DOHH2 (cell line): ENCODE measurements at regions not wholly inside any gene's neighbourhood (a gene's known extent, or its start where the extent isn't known, plus 50 kb on each side); places are given as distances from the start of the nearest gene placed in this dataset.

ENCODE experiments used
- H3F3A ChIP-seq: fragments of 200-600 bp; sonication (generic), shearing (Covaris generic); 2 replicates; pipeline ENCODE4 v1.6.0; 2016; ENCODE audit warnings: antibody characterized with exemption, mild to moderate bottlenecking; ENCODE audit not compliant: control insufficient read depth, insufficient read depth
- H3K27ac ChIP-seq: fragments of 200-600 bp; sonication (generic); 2 replicates; pipeline ENCODE4 v1.5.1; 2014; ENCODE audit warnings: low read depth, mild to moderate bottlenecking, low read length, moderate library complexity
- H3K27me3 ChIP-seq: fragments of 200-600 bp; sonication (generic); 2 replicates; pipeline ENCODE4 v1.6.1; 2014; ENCODE audit warnings: mild to moderate bottlenecking, low read length, mixed read lengths; ENCODE audit not compliant: control insufficient read depth
- H3K36me3 ChIP-seq: fragments of 200-600 bp; sonication (generic); 2 replicates; pipeline ENCODE4 v1.6.1; 2014; ENCODE audit warnings: mild to moderate bottlenecking, low read length, moderate library complexity, mixed read lengths; ENCODE audit not compliant: control insufficient read depth
- H3K4me1 ChIP-seq: fragments of 200-600 bp; sonication (generic); 2 replicates; pipeline ENCODE4 v1.6.1; 2014; ENCODE audit warnings: mild to moderate bottlenecking, low read length, mixed read lengths; ENCODE audit not compliant: control insufficient read depth
- H3K4me2 ChIP-seq: fragments of 200-600 bp; sonication (generic); 2 replicates; pipeline ENCODE4 v1.6.0; 2014; ENCODE audit warnings: mild to moderate bottlenecking, low read length, moderate library complexity
- H3K4me3 ChIP-seq: fragments of 200-600 bp; sonication (generic); 2 replicates; pipeline ENCODE4 v1.5.1; 2014; ENCODE audit warnings: mild to moderate bottlenecking, low read length, mixed read lengths
- H3K79me2 ChIP-seq: fragments of 200-600 bp; sonication (generic); 2 replicates; pipeline ENCODE4 v1.6.1; 2014; ENCODE audit warnings: mild to moderate bottlenecking, low read length, mixed read lengths; ENCODE audit not compliant: control insufficient read depth
- H3K9me2 ChIP-seq: fragments of 200-600 bp; sonication (generic); replicated peaks from 2 replicates; pipeline ENCODE4 v1.6.1; 2014; ENCODE audit warnings: mild to moderate bottlenecking, low read length, mixed read lengths; ENCODE audit not compliant: control insufficient read depth
- H3K9me3 ChIP-seq: fragments of 200-600 bp; sonication (generic); 2 replicates; pipeline ENCODE4 v1.6.1; 2014; ENCODE audit warnings: antibody characterized with exemption, low read length, mixed read lengths; ENCODE audit not compliant: control insufficient read depth, insufficient read depth
- H4K20me1 ChIP-seq: fragments of 200-600 bp; sonication (generic); 2 replicates; pipeline ENCODE4 v1.6.0; 2014; ENCODE audit warnings: low read depth, mild to moderate bottlenecking, antibody characterized with exemption, low read length, moderate library complexity; ENCODE audit not compliant: control insufficient read depth, insufficient read depth
- EZH2phosphoT487 ChIP-seq: fragments of 200-600 bp; sonication (generic); IDR thresholded peaks from 2 replicates; pipeline ENCODE4 v1.6.1; 2017; ENCODE audit warnings: borderline replicate concordance, mild to moderate bottlenecking, antibody characterized with exemption, low read length, moderate library complexity, mixed read lengths
- TF ChIP-seq, protein P1 (sequence below): fragments of 200-600 bp; sonication (generic); IDR thresholded peaks from one replicate; pipeline ENCODE4 v1.5.1; 2014; ENCODE audit warnings: antibody characterized with exemption, mild to moderate bottlenecking, low read depth, low read length; ENCODE audit not compliant: poor library complexity, severe bottlenecking

DNA sequence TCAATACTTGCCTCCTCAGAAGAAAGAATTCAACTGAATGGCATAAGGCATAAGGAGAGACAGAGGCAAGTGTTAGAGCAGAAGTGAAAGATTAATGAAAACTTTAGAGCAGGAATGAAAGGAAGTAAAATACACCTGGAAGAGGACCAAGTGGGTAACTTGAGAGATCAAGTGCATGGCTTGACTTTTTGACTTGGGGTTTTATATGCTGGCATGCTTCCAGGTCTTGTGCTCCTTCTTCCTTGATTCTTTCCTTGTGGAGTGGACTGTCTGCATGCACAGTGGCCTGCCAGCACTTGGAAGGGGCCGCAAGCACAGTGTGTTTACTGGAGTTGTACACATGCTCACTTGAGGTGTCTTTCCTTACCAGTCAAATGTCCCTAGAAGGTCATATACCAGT lies 222.1 kb upstream of the UFL1 start:
- Histone ChIP-seq H3K9me2 (no peaks in the 10 kb centered on the region), H3K4me2 (no peak overlapping the region), H3K4me3 (no peak overlapping the region), H3K36me3 (no peaks in the 10 kb centered on the region), H4K20me1 (no peaks in the 10 kb centered on the region), H3F3A (no peaks in the 10 kb centered on the region), H3K79me2 (no peaks in the 10 kb centered on the region), H3K27me3 (no peaks in the 10 kb centered on the region), H3K4me1 (no peaks in the 10 kb centered on the region), H3K27ac (no peak overlapping the region), H3K9me3 (no peaks in the 10 kb centered on the region)
- TF ChIP-seq, protein P1, sequence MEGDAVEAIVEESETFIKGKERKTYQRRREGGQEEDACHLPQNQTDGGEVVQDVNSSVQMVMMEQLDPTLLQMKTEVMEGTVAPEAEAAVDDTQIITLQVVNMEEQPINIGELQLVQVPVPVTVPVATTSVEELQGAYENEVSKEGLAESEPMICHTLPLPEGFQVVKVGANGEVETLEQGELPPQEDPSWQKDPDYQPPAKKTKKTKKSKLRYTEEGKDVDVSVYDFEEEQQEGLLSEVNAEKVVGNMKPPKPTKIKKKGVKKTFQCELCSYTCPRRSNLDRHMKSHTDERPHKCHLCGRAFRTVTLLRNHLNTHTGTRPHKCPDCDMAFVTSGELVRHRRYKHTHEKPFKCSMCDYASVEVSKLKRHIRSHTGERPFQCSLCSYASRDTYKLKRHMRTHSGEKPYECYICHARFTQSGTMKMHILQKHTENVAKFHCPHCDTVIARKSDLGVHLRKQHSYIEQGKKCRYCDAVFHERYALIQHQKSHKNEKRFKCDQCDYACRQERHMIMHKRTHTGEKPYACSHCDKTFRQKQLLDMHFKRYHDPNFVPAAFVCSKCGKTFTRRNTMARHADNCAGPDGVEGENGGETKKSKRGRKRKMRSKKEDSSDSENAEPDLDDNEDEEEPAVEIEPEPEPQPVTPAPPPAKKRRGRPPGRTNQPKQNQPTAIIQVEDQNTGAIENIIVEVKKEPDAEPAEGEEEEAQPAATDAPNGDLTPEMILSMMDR: no peak

DNA sequence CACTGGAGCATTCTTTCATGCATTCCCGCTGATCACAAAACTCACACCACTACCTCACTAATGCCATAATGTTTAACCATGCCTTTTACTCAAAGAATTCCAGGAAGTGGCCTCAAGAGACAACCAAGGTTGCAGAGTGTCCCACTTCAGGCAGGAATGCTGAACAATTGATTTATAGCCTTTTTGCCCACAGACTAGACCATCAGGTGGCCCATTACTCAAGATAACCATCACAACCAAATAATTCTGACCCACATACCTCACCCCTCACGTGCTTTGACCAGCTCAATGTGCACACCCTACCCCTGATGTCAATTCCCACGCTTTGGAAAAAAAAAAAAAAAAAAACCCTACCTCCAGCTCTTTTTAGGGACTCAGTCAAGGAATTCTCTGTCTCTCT lies 220.6 kb upstream of the UFL1 start:
- no peak overlapping the region for H3K4me3 ChIP-seq
- no peaks in the 10 kb centered on the region for H4K20me1 ChIP-seq
- H3K36me3 ChIP-seq: no peaks in the 10 kb centered on the region
- no peak overlapping the region for H3K4me2 ChIP-seq
- H3K27me3 ChIP-seq: no peaks in the 10 kb centered on the region
- H3K9me3 ChIP-seq: no peaks in the 10 kb centered on the region
- H3K4me1 ChIP-seq: no peaks in the 10 kb centered on the region
- TF ChIP-seq, protein P1: no peak
- TF ChIP-seq EZH2phosphoT487: no peak
- H3K9me2 ChIP-seq: no peaks in the 10 kb centered on the region
- no peak overlapping the region for H3K27ac ChIP-seq
- H3F3A ChIP-seq: no peaks in the 10 kb centered on the region
- no peaks in the 10 kb centered on the region for H3K79me2 ChIP-seq

DNA sequence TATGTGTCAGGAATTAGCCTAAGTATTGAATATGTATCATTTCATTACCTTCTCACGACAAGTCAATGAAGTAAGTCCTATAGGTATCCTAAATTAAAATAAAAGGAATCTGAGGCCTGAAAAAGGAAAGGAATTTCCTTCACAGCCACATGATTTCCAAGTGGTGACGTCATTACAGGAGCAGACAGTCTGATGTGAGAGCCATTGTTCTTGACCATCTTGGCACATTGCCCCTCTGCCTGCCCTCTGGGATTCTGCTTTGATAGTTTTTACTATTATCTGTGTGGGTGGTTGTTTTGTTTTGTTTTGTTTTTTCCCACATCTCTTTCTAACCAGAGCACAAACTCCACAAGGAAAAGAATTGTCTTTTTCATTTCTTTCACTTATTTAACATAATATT lies 219.8 kb upstream of the UFL1 start:
- TF ChIP-seq, protein P1: no peak
- TF ChIP-seq EZH2phosphoT487: no peak
- H3K4me1 ChIP-seq: no peaks in the 10 kb centered on the region

DNA sequence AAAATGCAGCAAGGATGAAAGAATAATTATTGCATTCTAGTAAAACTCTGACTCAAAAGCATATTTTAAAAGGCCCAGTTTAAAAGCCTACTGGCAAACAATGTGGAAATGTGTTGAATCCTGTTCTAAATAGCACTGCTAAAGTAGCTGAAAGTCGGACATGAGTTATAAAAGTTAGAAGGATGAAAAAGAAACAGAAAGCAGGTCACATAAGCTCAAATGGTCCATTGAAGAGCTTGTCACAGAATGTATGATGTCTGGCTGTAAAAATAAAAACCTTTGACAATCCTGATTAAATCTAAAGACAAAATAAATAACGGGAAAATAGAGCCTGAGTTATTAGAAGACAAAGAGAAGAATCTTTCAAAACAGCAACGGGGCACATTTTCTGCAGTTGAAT lies 218.6 kb upstream of the UFL1 start:
- no peak overlapping the region for H3K27ac ChIP-seq
- no peaks in the 10 kb centered on the region for H3K79me2 ChIP-seq
- no peaks in the 10 kb centered on the region for H3K36me3 ChIP-seq
- H3K4me1 ChIP-seq: no peaks in the 10 kb centered on the region
- H3K9me2 ChIP-seq: no peaks in the 10 kb centered on the region
- no peaks in the 10 kb centered on the region for H4K20me1 ChIP-seq
- no peaks in the 10 kb centered on the region for H3K27me3 ChIP-seq
- no peaks in the 10 kb centered on the region for H3K9me3 ChIP-seq
- no peak overlapping the region for H3K4me3 ChIP-seq
- no peak overlapping the region for H3K4me2 ChIP-seq
- H3F3A ChIP-seq: no peaks in the 10 kb centered on the region
- no peak for TF ChIP-seq EZH2phosphoT487

More for the DNA sequence above, 219.8 kb upstream of the UFL1 start:
- Histone ChIP-seq H3F3A (no peaks in the 10 kb centered on the region), H3K4me3 (no peak overlapping the region), H4K20me1 (no peaks in the 10 kb centered on the region), H3K9me2 (no peaks in the 10 kb centered on the region), H3K27me3 (no peaks in the 10 kb centered on the region), H3K4me2 (no peak overlapping the region), H3K36me3 (no peaks in the 10 kb centered on the region), H3K27ac (no peak overlapping the region), H3K79me2 (no peaks in the 10 kb centered on the region), H3K9me3 (no peaks in the 10 kb centered on the region)
